Upper lobe of left lung (tissue), 4 donors: ENCODE measurements at regions not wholly inside any gene's neighbourhood (a gene's known extent, or its start where the extent isn't known, plus 50 kb on each side); places are given as distances from the start of the nearest gene placed in this dataset.

Source experiments
- POLR2A ChIP-seq, 4 donors: fragments of 450-650 bp; IDR thresholded peaks; one replicate each; pipeline ENCODE4 v1.5.1; 2016 to 2017; ENCODE audit warnings: antibody characterized with exemption in 4 of 4, mild to moderate bottlenecking in 2 of 4
- TF ChIP-seq, protein P1 (sequence below), 6 experiments: fragments of 450-650 bp in 4 of 6; fragments of 200-600 bp in 2 of 6; sonication (generic) in 2 of 6; IDR thresholded peaks; one replicate each; pipeline ENCODE4 v1.5.1; 2016 to 2019; ENCODE audit warnings: antibody characterized with exemption in 6 of 6

- TF ChIP-seq, protein P1, sequence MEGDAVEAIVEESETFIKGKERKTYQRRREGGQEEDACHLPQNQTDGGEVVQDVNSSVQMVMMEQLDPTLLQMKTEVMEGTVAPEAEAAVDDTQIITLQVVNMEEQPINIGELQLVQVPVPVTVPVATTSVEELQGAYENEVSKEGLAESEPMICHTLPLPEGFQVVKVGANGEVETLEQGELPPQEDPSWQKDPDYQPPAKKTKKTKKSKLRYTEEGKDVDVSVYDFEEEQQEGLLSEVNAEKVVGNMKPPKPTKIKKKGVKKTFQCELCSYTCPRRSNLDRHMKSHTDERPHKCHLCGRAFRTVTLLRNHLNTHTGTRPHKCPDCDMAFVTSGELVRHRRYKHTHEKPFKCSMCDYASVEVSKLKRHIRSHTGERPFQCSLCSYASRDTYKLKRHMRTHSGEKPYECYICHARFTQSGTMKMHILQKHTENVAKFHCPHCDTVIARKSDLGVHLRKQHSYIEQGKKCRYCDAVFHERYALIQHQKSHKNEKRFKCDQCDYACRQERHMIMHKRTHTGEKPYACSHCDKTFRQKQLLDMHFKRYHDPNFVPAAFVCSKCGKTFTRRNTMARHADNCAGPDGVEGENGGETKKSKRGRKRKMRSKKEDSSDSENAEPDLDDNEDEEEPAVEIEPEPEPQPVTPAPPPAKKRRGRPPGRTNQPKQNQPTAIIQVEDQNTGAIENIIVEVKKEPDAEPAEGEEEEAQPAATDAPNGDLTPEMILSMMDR (IDR thresholded peaks at IDR 0.05): no peak
- no peak for TF ChIP-seq POLR2A (IDR thresholded peaks at IDR 0.05)
Observed at GRCh38 chr3:34376691-34377090, 578.3 kb downstream of the PDCD6IP start.
